B cell (primary cell): ENCODE measurements at regions not wholly inside any gene's neighbourhood (a gene's known extent, or its start where the extent isn't known, plus 50 kb on each side); places are given as distances from the start of the nearest gene placed in this dataset.

Experiments
- EZH2 ChIP-seq: IDR thresholded peaks from 2 replicates; pipeline ENCODE4 v1.6.1; 2012; ENCODE audit warnings: borderline replicate concordance, low read depth, mild to moderate bottlenecking, moderate library complexity, low read length; ENCODE audit not compliant: insufficient read depth, poor library complexity, severe bottlenecking
- TF ChIP-seq, protein P1 (sequence below): fragments of 200-600 bp; IDR thresholded peaks from one replicate; pipeline ENCODE4 v1.8.0; 2022; ENCODE audit warnings: antibody characterized with exemption, mild to moderate bottlenecking

DNA sequence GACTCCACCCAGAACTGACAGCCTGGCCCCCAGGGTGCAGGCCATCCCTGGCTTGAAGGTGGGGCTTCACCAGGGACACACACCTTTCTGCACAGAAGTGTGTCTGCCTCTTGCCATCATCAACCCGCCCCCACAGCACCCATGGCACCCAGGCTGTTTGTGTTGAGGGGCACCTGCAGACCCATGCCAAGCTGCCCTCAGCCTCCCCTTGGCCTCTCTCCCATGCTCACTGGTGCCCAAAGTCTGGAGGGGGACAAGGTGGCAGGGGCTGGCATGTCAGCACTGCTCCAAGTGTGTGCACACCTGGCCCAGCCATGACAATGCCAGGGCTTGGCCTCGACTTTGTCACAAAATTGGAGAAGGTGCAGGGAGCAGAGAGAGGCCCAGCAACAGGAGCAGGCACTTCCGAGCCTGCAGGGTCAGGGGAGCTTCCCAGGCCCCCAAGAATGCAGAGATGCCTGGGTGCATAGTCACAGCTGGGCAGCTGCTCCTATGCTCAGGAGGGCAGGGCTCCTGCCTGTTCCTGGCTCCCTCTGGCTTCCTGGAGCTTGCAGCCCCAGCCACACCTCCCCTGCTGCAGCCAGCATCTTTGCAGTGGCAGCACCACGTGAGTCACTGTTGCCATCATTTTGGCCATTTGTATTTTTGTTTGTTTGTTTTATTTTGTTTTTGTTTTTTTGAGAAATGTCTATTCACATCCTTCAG, 280.6 kb upstream of the UBE2E3 start:
- TF ChIP-seq EZH2 = no peak
- TF ChIP-seq, protein P1, sequence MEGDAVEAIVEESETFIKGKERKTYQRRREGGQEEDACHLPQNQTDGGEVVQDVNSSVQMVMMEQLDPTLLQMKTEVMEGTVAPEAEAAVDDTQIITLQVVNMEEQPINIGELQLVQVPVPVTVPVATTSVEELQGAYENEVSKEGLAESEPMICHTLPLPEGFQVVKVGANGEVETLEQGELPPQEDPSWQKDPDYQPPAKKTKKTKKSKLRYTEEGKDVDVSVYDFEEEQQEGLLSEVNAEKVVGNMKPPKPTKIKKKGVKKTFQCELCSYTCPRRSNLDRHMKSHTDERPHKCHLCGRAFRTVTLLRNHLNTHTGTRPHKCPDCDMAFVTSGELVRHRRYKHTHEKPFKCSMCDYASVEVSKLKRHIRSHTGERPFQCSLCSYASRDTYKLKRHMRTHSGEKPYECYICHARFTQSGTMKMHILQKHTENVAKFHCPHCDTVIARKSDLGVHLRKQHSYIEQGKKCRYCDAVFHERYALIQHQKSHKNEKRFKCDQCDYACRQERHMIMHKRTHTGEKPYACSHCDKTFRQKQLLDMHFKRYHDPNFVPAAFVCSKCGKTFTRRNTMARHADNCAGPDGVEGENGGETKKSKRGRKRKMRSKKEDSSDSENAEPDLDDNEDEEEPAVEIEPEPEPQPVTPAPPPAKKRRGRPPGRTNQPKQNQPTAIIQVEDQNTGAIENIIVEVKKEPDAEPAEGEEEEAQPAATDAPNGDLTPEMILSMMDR = no peak
